Renal pelvis (tissue), 1 donor: ENCODE measurements at regions not wholly inside any gene's neighbourhood (a gene's known extent, or its start where the extent isn't known, plus 50 kb on each side); places are given as distances from the start of the nearest gene placed in this dataset.

Experiments used
- DNase-seq: peaks from one replicate; pipeline ENCODE4 v3.0.0-alpha.2; 2013

GRCh38 chr12:90205165-90205564 lies 496.5 kb upstream of the ATP2B1 start:
- no peak for DNase-seq

GRCh38 chr12:90203556-90203955 lies 494.9 kb upstream of the ATP2B1 start:
- DNase-seq: no peak

GRCh38 chr12:90199006-90199405 lies 490.4 kb upstream of the ATP2B1 start:
- DNase-seq: no peak

- no peak for DNase-seq
These were observed 484.9 kb upstream of the ATP2B1 start for GRCh38 chr12:90193500-90193899.

- DNase-seq: no peak
These were observed 480.2 kb upstream of the ATP2B1 start for GRCh38 chr12:90188857-90189256.

GRCh38 chr12:90183201-90183600 lies 474.6 kb upstream of the ATP2B1 start:
- DNase-seq: no peak

- no peak for DNase-seq
These were observed 472.6 kb upstream of the ATP2B1 start for GRCh38 chr12:90181216-90181615.

- DNase-seq: no peak
These were observed 466.3 kb upstream of the ATP2B1 start for GRCh38 chr12:90174956-90175355.

- no peak for DNase-seq
These were observed 465.5 kb upstream of the ATP2B1 start for GRCh38 chr12:90174198-90174510.

GRCh38 chr12:90173499-90174197 lies 465.0 kb upstream of the ATP2B1 start:
- no peak for DNase-seq

GRCh38 chr12:90172524-90172923 lies 463.9 kb upstream of the ATP2B1 start:
- DNase-seq: no peak

- no peak for DNase-seq
These were observed 462.1 kb upstream of the ATP2B1 start for GRCh38 chr12:90170740-90171139.

GRCh38 chr12:90167518-90168208 lies 459.0 kb upstream of the ATP2B1 start:
- DNase-seq: no peak

GRCh38 chr12:90166671-90167070 lies 458.0 kb upstream of the ATP2B1 start:
- DNase-seq: no peak

- DNase-seq: no peak
These were observed 457.4 kb upstream of the ATP2B1 start for GRCh38 chr12:90166012-90166411.

- no peak for DNase-seq
These were observed 455.3 kb upstream of the ATP2B1 start for GRCh38 chr12:90163975-90164374.

GRCh38 chr12:90153827-90154226 lies 445.2 kb upstream of the ATP2B1 start:
- no peak for DNase-seq

- no peak for DNase-seq
These were observed 444.4 kb upstream of the ATP2B1 start for GRCh38 chr12:90152897-90153624.

GRCh38 chr12:90151491-90152015 lies 442.9 kb upstream of the ATP2B1 start:
- peak; percentile 12 for DNase-seq

GRCh38 chr12:90149453-90149852 lies 440.8 kb upstream of the ATP2B1 start:
- DNase-seq: no peak

- no peak for DNase-seq
These were observed 420.9 kb upstream of the ATP2B1 start for GRCh38 chr12:90129366-90130030.

GRCh38 chr12:90128526-90128925 lies 419.9 kb upstream of the ATP2B1 start:
- DNase-seq: no peak
